OCI-LY7 (cell line): ENCODE measurements at regions not wholly inside any gene's neighbourhood (a gene's known extent, or its start where the extent isn't known, plus 50 kb on each side); places are given as distances from the start of the nearest gene placed in this dataset.

Source experiments
- CTCF ChIP-seq: fragments of 200-600 bp; sonication (generic); conservative IDR thresholded peaks from 2 replicates; pipeline ENCODE4 v1.5.1; 2014; ENCODE audit warnings: mild to moderate bottlenecking, antibody characterized with exemption, low read length, moderate library complexity, mixed read lengths
- EZH2phosphoT487 ChIP-seq: fragments of 200-600 bp; sonication (generic); IDR thresholded peaks from 2 replicates; pipeline ENCODE4 v1.6.1; 2018; ENCODE audit warnings: low read depth, borderline replicate concordance, mild to moderate bottlenecking, mixed run types, antibody characterized with exemption, low read length, moderate library complexity, mixed read lengths

- TF ChIP-seq CTCF, result no peak
- TF ChIP-seq EZH2phosphoT487, result no peak
Observed at GRCh38 chrX:128818690-128819089, 704.6 kb downstream of the SMARCA1 start.
